HG03342 (cell line): ENCODE measurements at regions not wholly inside any gene's neighbourhood (a gene's known extent, or its start where the extent isn't known, plus 50 kb on each side); places are given as distances from the start of the nearest gene placed in this dataset.
"Not testable (repeated sequence)": the region's sequence is repeated elsewhere in the genome, so short reads cannot be mapped to it uniquely, and the experiment has no call there.

Source experiments
- ATAC-seq: cut with Tn5 transposase; IDR thresholded peaks from one replicate; pipeline ENCODE4 v1.9.1; 2021; ENCODE audit warnings: mild to moderate bottlenecking, moderate library complexity; ENCODE audit not compliant: unreplicated experiment

DNA sequence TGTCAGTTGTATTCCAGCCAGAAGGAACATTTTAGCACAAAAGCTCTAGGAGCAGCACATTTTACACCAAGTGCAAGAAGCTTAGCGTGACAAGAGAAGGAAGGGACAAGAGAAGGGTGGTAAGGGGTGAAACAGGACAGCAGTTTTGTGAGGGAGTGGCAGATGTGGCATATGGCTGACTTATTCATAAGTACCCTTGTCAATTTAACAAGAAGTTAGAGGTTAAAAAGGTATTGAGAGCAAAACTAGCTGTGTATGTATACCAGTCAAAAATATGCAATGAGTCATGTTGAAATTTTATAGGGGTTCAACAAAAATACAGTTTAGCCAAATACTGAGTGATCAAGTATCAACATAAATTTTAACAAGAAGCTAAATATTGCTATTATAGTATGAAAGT lies 561.5 kb upstream of the POT1 start:
- ATAC-seq = no peak

DNA sequence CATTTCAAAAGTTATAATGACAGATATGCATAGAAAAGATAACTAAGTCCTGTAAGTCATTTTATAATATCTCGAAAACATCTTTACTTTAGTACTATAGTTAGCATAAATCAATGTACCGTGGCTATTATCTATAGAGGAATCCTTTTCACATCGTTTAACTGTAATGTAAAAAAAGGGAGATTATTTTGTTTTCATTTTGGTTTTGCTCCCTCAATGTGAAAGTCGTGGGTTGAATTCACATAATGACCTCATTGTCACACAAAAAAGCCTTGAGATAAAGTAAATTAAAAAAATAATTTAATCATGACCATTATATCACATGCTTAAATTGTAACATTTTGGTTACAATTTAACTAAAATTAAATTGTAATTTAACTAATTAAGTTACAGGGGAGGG lies 560.5 kb upstream of the POT1 start:
- ATAC-seq = no peak

DNA sequence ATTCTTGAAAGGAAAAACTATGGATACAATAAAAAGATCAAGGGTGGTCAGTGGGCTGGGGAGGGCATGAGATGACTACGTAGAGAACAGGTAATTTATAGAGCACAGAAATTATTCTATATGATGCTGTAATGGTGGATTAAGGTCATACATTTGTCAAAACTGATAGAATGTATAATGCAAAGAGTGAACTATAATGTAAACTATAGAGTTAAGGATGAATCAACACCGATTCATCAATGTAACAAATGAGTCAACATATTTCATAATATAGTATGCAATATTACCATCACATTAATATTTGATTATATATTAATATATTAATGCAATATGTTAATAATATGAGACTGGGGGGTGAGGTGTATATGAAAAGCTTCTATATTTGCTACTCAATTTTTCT lies 555.6 kb upstream of the POT1 start:
- no peak for ATAC-seq

DNA sequence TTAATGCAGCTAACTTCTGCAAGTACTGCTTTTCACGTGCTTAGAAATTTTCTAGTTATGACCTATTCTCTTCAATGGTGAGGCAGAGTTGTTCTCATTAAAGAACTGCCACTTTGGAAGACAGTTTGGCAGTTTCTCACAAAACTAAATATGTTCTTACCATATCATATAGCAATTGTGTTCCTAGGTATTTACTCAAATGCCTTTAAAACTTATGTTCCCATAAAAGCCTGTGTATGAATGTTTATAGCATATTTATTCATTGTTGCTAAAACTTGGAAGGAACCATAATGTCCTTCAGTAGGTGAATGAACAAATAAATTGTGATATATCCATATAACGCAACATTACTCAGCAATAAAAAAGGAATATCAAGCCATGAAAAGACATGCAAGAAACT lies 555.1 kb upstream of the POT1 start:
- no peak for ATAC-seq

DNA sequence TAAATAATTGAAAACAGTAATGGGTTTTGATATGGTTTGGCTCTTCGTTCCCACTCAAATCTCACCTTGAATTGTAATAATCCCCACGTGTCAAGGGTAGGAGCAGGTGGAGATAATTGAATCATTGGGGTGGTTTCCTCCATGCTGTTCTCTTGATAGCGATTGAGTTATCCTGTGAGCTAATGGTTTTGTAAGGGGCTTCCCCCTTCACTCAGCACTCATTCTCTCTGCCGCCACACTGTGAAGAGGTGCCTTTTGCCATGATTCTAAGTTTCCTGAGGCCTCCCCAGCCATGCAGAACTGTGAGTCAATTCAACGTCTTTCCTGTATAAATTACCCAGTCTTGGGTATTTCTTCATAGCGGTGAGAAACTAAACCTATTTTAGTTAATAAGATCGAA lies 551.7 kb upstream of the POT1 start:
- no peak for ATAC-seq

DNA sequence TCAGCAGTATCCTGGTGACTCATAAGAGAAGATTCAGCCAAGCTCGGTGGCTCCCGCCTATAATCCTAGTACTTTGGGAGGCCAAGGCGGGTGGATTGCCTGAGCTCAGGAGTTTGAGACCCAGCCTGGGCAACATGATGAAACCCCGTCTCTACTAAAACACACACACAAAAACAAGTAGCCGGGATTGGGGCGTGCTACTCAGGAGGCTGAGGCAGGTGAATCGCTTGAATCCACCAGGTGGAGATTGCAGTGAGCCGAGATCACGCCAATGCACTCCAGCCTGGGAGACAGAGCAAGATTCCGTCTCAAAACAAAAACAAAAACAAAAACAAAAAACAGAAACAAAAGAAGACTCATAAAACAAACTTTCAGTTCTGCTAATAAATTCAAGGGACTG lies 551.1 kb upstream of the POT1 start:
- ATAC-seq = no peak

DNA sequence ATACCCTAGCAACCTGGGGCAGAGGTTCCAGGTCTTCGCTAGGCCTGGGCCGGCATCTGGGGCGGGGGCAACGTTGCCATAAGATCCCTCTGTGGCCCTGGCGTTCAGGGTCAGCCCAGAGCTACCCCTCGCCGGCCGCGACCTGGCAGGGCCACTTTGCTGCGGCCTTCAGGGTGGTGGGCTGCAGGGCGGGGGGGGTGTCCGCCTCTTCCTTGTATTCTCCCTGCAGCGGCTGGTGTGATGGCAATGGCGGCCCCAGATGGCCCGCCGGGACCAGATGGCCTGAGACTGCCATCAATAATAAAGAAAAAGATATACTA lies 539.2 kb upstream of the POT1 start:
- ATAC-seq = no peak

DNA sequence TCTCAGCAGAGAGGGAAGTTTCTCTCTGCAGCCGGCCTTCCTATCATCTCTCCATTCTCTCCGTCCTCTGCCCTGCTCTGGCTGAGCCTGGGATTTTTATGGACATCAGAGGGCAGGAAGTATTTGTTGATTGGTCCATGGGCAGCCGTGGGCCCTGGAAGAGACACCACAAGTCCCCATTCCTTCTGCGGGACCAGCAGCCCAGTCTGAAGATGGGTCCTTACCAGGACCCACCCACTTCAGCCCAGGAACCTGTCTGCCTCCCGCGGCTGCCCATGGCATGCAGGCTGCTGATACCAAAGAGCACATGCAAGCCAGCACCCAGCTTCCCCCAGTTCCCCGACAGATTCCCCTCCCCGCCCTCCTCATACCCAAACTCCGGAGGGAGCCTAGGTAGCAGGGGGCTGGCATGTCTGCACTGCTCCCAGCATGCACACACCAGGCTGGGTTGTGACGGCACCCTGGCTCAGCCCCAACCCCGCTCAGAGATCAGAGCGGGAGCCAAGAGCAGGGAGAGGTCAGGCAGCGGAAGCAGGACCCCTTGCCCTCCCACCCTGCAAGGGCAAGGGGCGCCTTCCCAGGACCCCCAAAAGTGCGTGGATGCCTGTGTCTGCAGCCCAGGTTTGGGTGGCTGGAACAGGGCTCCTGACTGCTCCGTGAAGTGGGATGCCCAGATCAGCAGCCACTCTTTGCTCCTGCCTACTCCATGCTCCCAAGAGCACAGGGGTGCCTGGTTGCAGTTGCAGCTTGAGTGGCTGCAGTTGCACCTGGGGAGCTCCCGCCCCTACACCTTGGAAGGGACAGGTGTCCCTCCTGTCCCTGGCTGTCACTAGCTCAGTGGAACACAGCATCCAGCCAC lies 538.6 kb upstream of the POT1 start:
- no peak for ATAC-seq

DNA sequence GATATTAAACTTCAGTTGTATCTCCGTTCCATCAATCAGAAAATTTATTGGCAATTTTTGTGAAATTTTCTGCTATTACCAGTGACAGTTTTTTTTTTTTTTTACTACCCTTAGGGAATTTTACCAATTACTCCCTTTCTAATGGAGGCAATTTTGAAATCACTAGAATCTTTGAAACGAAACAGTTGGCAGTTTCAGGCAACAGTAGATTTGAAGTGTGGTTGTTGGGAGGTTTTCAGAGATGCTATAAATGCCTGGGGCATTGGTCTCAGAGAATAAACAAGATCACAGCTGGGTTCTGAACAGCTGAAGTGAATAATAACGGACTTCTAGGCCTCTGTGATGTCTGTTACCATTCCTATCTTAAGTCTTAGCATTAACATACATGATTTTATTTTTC lies 535.9 kb upstream of the POT1 start:
- no peak for ATAC-seq

DNA sequence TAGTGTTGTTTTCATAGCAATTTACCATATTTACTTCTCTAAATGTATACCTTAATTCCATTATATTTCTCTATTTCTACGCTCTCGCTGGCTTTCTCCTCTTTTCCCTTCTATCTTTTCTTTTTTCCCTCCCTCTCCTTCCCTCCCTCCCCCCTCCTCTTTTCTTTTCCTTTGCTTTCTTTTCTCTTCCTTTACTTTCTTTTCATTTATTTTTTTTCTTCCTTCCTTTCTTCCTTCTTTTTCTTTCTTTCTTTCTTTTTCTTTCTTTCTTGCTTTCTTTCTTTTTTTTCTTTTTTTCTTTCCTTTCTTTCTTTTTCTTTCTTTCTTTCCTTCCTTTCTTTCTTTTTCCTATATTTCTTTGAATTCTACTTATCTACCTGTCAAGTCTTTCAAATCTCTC lies 533.0 kb upstream of the POT1 start:
- no peak for ATAC-seq

DNA sequence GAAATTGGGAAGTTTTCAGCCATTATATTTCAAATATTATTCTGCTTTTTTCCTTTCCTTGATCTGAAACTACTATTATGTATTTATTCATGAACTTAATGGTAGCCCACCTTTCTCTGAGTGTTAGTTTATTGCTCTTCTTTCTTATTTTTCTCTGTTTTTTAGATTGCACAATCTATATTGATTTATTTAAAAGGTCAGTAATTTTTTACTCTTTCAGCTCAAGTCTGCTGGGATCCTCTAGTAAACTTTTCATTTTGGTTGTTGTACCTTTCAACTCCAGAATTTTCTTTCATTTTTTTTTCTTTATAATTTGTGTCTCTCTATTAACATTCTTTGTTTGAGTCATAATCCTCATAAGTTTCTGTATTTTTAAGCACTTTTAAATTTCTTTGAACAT lies 529.4 kb upstream of the POT1 start:
- ATAC-seq = no peak

DNA sequence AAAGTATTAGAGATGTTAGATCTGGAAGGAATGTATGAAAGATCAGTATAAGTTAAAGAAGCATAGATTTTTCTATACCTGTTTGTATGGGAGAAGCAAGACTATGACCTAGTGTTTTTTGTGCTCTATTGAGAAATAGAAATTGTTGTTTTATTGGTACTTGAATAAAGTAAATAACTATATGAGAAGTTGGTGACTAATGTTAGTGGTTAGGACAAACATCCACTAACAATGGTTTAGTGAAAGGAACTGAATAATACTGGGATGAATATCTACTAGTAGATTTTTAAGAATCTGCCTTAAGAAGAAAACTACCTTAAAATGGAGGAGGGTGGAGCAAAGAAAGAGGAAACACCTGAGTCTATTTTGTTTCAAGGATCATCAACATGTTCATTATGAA lies 521.1 kb upstream of the POT1 start:
- ATAC-seq = no peak

DNA sequence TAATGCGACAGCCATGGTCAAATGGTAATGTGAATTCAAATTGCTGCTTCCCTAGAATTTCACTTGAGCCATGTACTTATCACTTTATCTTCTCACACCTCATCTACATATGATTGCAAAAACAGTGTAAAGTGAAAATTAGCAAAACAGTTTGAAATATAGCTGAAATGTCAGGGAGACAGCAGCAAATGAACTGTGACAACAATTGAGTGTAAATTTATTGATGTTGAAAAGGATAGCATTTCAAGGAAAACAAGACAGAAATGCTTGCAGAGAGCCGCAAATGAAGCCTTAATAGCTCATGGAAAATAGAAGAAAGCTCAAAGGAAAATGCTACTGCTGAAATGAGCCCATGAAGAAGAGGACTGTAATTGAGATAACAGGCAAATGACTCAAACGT lies 516.2 kb upstream of the POT1 start:
- ATAC-seq = no peak

DNA sequence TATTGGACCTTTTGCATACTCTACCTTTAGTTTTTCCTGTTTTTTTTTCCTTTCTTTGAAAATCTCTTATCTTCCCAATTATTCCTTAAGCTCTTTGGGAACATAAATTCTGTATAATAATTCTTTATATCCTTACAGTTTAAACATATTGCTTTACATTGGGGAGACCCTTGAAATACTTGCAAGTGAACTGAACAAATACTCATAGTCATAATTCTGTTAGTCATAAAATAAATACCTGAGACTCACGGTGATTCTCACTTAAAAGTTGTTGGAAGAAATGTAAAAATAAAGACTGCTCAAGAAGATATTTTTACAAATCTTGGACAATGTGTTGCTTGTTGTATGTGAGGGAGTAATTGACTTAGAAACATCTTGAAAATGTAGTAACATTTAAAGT lies 515.2 kb upstream of the POT1 start:
- no peak for ATAC-seq

DNA sequence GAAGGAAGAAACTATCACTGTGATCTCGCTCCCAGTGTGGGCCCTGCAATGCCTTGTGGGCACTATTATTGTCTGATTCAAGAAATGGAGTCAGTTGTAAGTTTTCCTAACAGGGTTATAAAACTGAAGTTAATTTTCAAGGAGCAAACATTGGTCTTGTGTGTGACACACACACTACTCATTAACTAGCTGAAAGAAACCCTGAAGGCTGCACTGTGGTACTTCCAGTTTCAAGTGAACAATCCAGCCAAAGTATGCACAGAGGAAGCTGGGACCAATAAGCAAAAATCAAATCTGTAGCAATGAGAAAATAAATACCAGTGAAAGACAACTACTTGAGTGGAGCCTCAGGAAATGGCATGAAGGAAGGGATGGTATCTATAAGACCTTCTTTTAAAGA lies 506.6 kb upstream of the POT1 start:
- no peak for ATAC-seq

DNA sequence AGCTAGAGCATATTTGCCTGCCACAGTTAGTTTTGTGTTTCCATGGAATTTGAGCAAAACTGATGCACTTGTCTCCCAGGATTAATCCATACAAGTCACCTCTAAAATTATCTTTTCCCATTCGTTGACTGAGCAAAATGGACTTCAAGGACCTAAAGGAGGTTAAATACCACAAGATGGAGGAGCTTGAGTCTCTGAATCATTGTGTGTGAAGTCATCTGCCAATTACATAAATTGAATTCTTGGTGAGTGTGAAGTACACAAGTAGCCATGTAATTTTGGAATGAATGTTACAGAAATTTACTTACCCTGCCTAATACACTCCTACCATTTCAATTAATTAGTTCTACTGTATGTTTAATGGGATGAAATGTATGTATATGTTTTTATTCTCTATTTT lies 501.7 kb upstream of the POT1 start:
- no peak for ATAC-seq

DNA sequence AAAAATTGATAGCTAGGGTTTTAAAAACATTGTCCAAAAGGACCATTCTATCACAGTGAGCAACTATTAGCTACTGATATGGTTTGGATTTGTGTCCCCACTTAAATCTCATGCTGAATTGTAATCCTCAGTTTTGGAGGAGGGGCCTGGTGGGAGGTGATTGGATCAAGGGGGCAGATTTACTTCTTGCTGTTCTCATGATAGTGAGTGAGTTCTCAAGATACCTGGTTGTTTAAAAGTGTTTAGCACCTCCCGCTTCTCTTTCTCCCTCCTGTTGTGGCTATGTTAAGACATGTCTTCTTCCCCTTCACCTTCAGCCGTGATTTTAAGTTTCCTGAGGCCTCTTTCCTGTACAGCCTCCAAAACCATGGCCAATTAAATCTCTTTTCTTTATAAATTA lies 500.4 kb upstream of the POT1 start:
- no peak for ATAC-seq

DNA sequence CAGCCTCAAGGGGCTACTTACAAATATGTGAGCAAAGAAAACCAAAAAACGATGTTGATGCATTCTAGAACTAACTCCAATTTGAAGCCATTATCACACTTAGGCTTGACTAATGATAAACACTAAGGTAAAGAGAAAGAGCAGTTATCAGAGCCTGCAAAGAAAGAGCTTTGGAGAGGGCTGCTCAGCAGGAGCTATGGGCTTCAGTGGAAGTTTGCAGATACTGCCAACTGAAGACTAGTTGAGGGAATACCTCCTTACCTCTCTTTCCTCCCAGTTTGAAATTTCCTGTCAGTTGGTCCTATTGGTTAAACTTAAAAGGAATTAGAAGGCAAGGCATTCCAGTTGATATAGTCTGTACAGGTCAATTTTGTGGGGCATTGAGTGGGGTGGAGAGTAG lies 498.1 kb upstream of the POT1 start:
- ATAC-seq = no peak

DNA sequence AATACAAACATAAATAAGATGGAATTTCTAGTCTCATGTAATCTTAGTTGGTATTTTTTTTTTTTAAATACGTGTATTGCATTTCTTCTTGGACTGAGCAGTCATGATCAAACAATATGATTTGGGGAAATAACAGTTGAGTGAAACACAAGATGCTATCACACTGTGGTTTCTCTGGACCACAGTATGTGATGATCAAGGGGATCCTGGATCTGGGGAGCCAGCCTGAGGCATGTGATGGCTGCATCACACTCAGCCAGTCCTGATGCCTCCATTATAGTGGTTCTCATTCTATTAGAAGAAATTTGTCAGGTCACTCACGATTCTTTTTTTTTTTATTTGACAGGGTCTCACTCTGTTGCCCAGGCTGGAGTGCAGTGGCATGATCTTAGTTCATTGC lies 495.9 kb upstream of the POT1 start:
- no peak for ATAC-seq

DNA sequence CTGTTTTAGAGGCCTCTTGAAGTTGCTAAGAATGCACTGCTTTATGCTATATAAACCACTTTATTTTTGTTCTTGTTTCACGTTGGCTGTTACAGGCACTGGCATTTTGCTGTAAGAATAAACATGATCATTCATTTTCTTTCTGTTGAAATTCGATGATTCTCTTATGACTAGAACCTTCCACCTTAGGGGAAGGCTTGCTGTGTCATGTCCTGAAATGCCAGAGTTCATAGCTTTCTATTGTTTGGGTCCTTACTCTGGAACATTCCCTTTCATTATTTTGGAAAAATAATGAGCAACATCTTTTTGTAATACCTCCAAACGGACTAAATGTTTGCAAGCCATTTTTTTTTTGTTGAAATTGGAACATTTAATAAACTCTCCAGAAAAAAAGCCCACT lies 495.1 kb upstream of the POT1 start:
- ATAC-seq = no peak

DNA sequence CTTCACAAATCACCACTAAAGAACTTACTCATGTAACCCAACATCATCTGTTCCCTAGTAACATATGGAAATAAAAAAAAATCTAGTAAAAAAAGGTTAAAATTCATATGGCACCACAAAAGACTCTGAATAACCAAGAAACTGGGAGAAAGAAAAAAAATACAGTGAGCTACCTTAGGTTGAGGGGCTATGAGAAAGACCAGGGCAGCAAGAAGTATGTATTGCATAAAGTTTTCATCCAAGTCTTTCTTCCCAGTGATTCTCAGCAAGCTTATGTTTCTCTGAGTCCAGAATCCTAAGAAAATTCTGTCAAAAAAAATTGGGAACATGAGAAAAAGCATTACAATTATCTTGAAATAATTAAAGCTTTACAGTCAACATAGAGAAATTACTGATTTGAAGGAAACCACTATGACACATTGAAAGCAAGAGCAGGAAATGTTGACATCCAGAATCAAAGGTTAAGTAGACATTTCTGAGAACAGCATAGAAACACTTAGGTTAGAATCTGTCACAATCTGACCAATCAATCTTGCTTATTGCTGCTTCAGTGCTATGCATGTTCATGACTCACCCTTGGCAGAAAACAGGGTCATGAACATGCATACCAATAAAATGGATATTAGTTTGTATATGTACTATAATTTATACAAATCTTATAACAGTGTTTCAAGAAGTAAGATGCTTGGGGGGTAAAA lies 494.0 kb upstream of the POT1 start:
- no peak for ATAC-seq

DNA sequence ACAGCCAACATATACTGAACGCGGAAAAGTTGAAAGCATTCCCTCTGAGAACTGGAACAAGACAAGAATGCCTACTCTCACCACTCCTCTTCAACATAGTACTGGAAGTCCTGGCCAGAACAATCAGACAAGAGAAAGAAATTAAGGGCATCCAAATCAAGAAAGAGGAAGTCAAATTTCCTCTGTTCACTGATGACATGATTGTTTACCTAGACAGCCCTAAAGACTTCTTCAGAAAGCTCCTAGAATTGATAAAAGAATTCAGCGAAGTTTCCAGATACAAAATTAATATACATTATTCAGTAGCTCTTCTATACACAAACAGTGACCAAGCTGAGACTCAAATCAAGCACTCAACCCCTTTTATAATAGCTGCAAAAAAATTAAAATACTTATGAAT lies 491.8 kb upstream of the POT1 start:
- not testable (repeated sequence) for ATAC-seq
